ENCODE measurements at regions not wholly inside any gene's neighbourhood (a gene's known extent, or its start where the extent isn't known, plus 50 kb on each side); places are given as distances from the start of the nearest gene placed in this dataset.

GRCh38 chr15:87245592-87245991 is 1010.9 kb downstream of the NTRK3 start:
- Histone ChIP-seq H3K27ac (ENCODE audit: low read length) (no peak overlapping the region), H3K36me3 (ENCODE audit: control insufficient read depth, insufficient read depth, low read length) (no peaks in the 10 kb centered on the region), H3K9me3 (ENCODE audit: control insufficient read depth, insufficient read depth, low read depth, low read length) (no peaks in the 10 kb centered on the region), H3K4me1 (ENCODE audit: control insufficient read depth, insufficient read depth, low read length) (no peaks in the 10 kb centered on the region), H3K27me3 (ENCODE audit: control insufficient read depth, insufficient read depth, low read length) (no peaks in the 10 kb centered on the region), H3K4me3 (ENCODE audit: low read depth in 2 of 2, low read length in 2 of 2) (no peak overlapping the region)
- ATAC-seq (no peak), DNase-seq (ENCODE audit: low read depth, low spot score) (no peak)
- POLR2A ChIA-PET = no interaction called here
- CTCF ChIA-PET = no interaction called here
- TF ChIP-seq POLR2AphosphoS5 (IDR thresholded peaks at IDR 0.05; ENCODE audit: low read depth, low read length) = no peak
- TF ChIP-seq, protein P1, sequence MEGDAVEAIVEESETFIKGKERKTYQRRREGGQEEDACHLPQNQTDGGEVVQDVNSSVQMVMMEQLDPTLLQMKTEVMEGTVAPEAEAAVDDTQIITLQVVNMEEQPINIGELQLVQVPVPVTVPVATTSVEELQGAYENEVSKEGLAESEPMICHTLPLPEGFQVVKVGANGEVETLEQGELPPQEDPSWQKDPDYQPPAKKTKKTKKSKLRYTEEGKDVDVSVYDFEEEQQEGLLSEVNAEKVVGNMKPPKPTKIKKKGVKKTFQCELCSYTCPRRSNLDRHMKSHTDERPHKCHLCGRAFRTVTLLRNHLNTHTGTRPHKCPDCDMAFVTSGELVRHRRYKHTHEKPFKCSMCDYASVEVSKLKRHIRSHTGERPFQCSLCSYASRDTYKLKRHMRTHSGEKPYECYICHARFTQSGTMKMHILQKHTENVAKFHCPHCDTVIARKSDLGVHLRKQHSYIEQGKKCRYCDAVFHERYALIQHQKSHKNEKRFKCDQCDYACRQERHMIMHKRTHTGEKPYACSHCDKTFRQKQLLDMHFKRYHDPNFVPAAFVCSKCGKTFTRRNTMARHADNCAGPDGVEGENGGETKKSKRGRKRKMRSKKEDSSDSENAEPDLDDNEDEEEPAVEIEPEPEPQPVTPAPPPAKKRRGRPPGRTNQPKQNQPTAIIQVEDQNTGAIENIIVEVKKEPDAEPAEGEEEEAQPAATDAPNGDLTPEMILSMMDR (IDR thresholded peaks at IDR 0.05) = no peak
- BruUV-seq (replicated peaks) = no TSS peak
- in situ Hi-C loops (cut with HindIII; ENCODE audit: low pct_unique_long_range_greater_than_20kb, low sequenced_read_pairs) (no loop called here), intact Hi-C loops (cut with micrococcal nuclease; ENCODE audit: unreplicated experiment) (no loop called here)

- intact Hi-C loops (cut with micrococcal nuclease; ENCODE audit: unreplicated experiment) = no loop called here
- ATAC-seq (no peak), DNase-seq (ENCODE audit: low read depth, low spot score) (no peak)
- Histone ChIP-seq H3K27ac (ENCODE audit: low read length) (no peak overlapping the region), H3K4me3 (ENCODE audit: low read depth in 2 of 2, low read length in 2 of 2) (no peak overlapping the region), H3K36me3 (ENCODE audit: control insufficient read depth, insufficient read depth, low read length) (no peaks in the 10 kb centered on the region), H3K27me3 (ENCODE audit: control insufficient read depth, insufficient read depth, low read length) (no peaks in the 10 kb centered on the region), H3K4me1 (ENCODE audit: control insufficient read depth, insufficient read depth, low read length) (no peaks in the 10 kb centered on the region), H3K9me3 (ENCODE audit: control insufficient read depth, insufficient read depth, low read depth, low read length) (no peaks in the 10 kb centered on the region)
- BruUV-seq (replicated peaks) = no TSS peak
- TF ChIP-seq POLR2AphosphoS5 (IDR thresholded peaks at IDR 0.05; ENCODE audit: low read depth, low read length) = no peak
- TF ChIP-seq, protein P1 (IDR thresholded peaks at IDR 0.05) = no peak
- TF ChIP-seq SIN3A (IDR thresholded peaks at IDR 0.05; ENCODE audit: borderline replicate concordance, insufficient read depth, low read depth, low read length) = no peak
- TF ChIP-seq TCF7L2 (IDR thresholded peaks at IDR 0.05; ENCODE audit: low read depth, low read length) = no peak
- TF ChIP-seq, protein P2, sequence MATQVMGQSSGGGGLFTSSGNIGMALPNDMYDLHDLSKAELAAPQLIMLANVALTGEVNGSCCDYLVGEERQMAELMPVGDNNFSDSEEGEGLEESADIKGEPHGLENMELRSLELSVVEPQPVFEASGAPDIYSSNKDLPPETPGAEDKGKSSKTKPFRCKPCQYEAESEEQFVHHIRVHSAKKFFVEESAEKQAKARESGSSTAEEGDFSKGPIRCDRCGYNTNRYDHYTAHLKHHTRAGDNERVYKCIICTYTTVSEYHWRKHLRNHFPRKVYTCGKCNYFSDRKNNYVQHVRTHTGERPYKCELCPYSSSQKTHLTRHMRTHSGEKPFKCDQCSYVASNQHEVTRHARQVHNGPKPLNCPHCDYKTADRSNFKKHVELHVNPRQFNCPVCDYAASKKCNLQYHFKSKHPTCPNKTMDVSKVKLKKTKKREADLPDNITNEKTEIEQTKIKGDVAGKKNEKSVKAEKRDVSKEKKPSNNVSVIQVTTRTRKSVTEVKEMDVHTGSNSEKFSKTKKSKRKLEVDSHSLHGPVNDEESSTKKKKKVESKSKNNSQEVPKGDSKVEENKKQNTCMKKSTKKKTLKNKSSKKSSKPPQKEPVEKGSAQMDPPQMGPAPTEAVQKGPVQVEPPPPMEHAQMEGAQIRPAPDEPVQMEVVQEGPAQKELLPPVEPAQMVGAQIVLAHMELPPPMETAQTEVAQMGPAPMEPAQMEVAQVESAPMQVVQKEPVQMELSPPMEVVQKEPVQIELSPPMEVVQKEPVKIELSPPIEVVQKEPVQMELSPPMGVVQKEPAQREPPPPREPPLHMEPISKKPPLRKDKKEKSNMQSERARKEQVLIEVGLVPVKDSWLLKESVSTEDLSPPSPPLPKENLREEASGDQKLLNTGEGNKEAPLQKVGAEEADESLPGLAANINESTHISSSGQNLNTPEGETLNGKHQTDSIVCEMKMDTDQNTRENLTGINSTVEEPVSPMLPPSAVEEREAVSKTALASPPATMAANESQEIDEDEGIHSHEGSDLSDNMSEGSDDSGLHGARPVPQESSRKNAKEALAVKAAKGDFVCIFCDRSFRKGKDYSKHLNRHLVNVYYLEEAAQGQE (IDR thresholded peaks at IDR 0.05; ENCODE audit: insufficient read depth in 1 of 2, low read depth in 2 of 2, low read length in 1 of 2) = no peak
- ChIA-PET CTCF (no interaction called here), POLR2A (no interaction called here)
- in situ Hi-C loops (cut with HindIII; ENCODE audit: low pct_unique_long_range_greater_than_20kb, low sequenced_read_pairs) = no loop called here
These were observed 1013.1 kb downstream of the NTRK3 start for GRCh38 chr15:87243474-87243873.
